ENCODE measurements at regions not wholly inside any gene's neighbourhood (a gene's known extent, or its start where the extent isn't known, plus 50 kb on each side); places are given as distances from the start of the nearest gene placed in this dataset.

DNA sequence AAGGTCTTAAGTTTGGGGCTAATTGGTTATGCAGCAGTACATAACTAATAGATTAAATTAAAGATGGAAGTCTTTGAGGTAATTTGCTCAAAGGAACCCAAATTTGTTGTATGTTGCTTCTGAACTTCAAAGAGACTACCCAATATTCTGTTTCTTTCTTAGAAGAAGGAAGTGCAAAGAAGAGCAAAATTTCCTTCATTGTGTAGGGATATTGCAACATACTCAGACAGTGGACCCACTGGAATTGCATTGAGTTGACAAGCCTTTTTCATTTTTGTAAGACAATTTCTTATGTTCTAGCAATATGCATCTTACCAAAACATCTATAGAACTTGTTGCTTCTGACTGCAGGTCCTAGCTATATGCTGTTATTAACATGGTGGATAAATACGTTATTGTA lies 527.8 kb downstream of the SH2D4B start:
- no peak for DNase-seq (ENCODE audit: extremely low read depth in 1 of 11, low read depth in 9 of 11, low spot score in 4 of 11)

DNA sequence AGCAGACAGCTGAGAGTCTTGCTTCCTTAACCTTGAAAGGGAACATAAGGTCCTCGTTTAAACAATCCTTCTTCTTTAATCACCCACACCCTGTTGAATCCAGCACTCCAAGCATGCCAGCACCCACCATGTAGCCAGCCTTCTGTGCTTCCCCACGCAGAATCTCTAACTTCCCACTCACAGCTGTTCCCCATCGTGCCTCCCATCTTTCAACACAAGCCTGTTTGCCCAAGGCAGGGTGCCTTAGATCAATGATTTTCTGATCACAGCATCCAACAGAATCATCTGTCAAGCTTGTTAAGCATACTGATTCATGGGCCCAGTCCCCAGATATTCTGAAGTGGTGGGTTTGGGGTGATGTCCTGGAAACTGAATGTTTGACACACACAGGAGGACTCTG lies 530.8 kb downstream of the SH2D4B start:
- no peak for DNase-seq (ENCODE audit: extremely low read depth in 1 of 11, low read depth in 9 of 11, low spot score in 4 of 11)

DNA sequence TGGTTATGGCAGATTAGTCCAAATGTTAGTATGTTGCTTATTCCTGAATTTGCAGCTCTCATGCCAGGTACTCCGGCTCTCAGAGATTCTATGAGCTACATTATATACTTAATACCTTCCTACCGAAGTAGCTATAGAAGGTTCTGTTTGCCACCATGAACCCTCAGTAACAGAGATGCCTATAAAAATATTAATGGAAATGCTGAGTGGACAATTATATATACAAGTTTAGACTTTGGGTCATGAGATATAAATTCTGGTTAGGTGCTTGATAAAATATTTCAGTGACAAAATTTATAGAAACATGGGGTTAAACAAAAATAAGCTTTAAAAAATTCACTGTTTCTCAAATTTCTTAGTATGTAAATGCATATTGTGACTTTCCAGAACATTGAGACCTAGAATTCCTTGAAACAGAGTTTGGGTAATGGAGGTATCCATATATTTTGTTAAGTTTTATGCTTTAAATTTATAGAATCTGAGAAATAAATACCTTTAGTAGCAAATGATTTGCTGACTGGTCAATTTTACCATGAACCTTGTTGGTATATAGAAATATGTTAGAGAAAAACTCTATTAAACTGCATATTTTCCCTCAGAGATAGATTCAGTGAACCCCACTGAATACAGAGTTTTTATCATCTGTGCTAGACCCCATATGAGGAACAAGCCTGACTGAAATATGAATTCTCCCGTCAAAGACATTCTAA lies 533.5 kb downstream of the SH2D4B start:
- DNase-seq (ENCODE audit: extremely low read depth in 1 of 11, low read depth in 9 of 11, low spot score in 4 of 11): no peak

DNA sequence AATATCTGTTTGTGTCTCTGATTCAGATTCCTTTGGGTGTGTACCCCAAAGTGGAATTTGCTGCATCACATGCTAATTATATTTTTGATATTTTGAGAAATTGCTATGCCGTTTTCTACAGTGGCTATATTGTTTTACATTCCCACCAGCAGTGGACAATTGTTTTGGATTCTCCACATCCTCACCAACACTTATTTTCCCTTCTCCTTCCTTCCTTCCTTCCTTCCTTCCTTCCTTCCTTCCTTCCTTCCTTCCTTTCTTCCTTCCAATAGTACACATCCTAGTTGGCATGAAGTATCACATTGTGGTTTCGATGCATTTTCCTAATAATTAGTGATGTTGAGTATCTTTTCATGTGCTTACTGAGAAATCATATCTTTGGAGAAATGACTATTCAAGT lies 535.5 kb downstream of the SH2D4B start:
- DNase-seq (ENCODE audit: extremely low read depth in 1 of 11, low read depth in 9 of 11, low spot score in 4 of 11): no peak

DNA sequence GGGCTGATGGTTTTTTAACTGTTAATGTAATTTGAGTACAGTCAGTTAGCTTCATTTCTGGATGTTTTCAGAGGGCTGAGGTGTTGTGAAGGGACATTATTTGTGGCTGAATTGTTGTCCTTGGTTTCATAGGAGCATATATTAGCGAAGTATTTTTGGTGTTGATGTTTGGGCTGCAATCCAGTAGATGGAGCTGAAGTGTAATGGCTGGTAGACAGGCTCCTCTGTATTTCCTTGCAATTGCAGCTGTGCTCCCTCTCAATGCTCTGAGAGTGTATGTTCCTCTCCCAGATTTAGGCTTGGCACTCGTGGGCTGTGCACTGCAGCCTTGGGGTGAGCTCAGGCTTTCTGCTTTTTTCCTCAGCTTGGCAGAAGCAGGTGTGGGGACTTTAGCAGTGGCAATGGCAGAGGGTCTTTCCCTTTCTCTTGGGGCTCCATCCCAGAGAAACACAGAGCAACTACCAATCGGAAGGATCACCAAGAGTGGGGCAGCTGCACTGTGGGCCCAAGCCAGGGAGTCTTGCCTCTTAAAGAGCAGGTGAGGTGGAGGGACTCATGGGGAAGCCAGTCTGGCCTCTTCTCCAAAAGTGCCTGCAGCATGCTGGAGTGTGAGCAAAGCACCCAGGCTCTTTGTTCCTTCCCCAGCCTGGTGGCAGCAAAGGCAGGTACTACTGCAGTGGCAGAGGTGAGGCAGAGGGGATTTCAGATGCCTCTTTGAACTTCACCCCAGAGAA lies 544.4 kb downstream of the SH2D4B start:
- no peak for DNase-seq (ENCODE audit: extremely low read depth in 1 of 11, low read depth in 9 of 11, low spot score in 4 of 11)

DNA sequence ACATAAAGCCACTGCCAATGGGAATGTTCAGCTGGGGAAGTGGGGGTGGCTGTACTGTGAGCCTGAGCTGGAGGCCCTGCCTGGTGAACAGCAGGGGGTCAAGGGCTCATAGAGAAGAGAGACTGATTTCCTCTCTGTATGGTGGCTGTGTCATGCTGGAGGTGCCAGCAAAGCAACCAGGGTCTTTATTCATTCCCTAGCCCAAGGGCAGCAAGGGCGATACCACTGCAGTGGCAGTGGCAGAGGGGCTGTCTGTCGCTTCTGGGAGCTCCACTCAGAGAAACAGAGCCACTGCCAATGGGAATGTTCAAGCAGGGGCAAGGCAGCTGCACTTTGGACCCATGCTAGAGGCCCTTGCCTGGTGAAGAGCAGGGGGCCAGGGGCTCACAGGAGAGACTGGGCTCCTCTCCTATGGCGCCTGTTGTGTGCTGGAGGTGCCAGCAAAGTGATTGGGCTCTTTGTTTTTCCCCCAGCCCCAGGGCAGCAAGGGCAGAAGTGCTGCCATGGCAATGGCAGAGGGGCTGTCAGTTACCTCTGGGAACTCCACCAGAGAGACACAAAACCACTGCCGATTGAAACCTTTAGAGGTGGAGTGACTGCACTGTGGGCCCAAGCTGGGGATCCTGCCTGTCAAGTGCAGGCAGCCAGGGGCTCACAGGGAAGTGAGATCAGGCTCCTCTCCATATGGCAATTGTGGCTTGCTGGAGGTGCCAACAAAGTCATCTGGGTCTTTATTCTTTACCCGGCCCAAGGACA lies 545.1 kb downstream of the SH2D4B start:
- DNase-seq (ENCODE audit: extremely low read depth in 1 of 11, low read depth in 9 of 11, low spot score in 4 of 11): no peak

DNA sequence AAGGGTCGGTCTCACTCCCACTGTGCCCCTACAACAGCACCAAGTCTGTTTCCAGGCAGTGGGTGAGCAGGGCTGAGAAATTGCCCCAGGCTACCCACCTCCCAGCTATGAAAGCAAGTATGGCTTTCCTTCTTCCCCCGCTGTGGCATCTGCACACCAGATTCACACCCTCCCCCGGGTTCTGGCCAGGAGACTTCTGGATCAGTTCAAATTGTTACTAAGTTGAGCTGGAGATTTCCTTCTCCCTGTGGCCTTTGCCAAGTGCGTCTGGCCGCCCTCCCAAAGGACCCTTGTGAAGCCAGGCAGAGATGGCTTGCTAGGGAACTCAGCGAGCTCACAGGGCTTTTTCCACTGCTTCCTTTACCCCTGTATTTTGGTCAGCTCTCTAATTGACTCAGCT lies 555.4 kb downstream of the SH2D4B start:
- no peak for DNase-seq (ENCODE audit: extremely low read depth in 1 of 11, low read depth in 9 of 11, low spot score in 4 of 11)

DNA sequence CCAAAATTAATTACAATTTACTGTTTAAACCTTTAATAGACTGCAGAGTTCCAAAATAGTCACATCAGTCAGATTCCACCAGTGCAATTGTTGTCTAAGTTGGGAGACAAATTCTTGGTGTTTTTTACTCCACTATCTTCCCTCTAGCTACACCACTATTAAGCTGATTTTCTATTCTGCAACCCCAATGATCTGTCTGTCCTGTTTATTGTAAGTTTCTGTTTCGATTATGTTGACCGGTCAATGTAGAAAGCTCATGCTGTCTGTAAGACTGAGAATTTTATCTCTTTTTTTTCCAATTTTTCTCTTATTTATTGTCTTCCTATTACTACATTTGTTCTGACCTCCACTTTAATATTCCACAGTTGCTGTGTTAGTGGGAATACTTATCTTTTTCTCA lies 557.5 kb downstream of the SH2D4B start:
- no peak for DNase-seq (ENCODE audit: extremely low read depth in 1 of 11, low read depth in 9 of 11, low spot score in 4 of 11)

DNA sequence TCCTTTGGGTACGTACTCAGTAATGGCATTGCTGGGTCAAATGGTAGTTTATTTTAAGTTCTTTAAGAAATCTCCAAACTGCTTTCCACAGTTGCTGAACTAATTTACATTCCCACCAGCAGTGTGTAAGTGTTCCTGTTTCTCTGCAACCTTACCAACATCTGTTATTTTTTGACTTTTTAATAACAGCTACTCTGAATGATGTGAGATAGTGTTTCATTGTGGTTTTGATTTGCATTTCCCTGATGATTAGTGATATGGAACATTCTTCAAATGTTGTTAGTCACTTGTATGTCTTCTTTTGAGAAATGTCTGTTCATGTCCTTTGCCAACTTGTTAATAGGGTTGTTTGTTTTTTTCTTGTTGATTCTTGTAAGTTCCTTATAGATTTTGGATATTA lies 558.9 kb downstream of the SH2D4B start:
- DNase-seq (ENCODE audit: extremely low read depth in 1 of 11, low read depth in 9 of 11, low spot score in 4 of 11): no peak

DNA sequence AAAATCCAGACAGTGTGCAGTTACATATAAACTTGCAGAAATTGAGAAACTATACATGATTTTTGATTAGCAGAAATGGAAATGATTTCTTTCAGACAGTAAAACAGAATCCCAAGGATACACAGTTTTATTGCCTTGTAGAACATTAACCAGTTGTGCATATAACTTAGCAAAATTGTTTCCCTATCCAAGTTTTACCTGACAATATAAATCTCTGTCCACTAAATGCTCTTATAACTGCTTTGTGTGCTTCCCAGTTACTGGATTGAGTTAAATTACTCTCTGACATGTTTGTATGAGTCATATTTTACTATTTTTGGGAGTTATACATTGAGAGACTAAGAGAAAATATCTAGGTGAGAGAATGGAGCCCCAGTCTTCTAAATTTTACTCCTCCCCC lies 563.4 kb downstream of the SH2D4B start:
- no peak for DNase-seq (ENCODE audit: extremely low read depth in 1 of 11, low read depth in 9 of 11, low spot score in 4 of 11)

DNA sequence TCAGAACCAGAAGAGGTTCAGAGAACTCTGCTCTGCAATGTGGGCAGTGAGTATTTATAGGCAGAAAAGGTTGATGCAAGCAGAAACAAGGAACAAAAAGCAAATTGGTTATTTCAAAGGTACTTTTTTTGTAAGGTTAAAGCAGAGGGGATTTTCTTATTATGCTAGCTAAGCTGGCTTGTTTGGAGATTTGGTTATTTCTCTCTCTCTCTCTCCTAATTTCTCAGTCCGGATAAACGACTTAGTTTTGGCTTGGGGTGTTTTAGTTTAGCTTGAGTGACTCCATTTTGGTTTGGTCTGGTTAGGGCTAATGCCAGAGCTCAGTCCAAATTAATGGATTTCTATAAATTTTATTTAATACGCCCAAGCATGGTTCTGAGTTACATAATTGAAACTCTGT lies 566.8 kb downstream of the SH2D4B start:
- DNase-seq (ENCODE audit: extremely low read depth in 1 of 11, low read depth in 9 of 11, low spot score in 4 of 11): no peak

DNA sequence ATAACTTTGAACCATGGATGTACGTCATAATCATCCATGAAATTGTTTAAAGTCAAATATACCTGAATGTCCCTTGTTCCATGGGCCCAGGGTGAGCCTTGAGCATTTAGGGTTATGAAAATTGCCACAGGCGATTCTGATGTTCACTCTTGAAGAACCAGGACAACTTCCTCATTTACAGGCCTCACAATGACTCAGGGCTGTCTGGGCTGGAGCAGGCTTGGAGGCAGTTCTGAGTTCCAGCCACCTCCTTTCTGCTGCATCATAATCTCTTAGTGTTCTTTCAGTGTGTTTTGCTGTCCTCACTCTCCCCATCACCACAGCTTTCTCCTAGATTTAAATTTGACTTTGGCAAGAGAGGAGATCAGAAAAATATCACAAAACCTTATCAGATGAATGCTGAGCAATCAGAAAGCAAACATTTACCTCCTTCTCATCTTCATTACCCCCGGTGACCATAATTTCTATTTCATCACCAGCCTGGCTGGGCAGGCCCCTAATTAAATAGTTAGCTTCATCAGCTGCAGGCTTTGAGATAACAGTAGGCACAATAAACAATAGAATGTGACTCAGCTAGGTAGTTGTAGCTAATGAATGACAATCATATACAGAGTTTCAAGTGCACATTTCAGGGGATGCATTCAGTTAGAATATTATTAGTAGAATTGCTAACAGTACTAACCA lies 571.0 kb downstream of the SH2D4B start:
- no peak for DNase-seq (ENCODE audit: extremely low read depth in 1 of 11, low read depth in 9 of 11, low spot score in 4 of 11)

DNA sequence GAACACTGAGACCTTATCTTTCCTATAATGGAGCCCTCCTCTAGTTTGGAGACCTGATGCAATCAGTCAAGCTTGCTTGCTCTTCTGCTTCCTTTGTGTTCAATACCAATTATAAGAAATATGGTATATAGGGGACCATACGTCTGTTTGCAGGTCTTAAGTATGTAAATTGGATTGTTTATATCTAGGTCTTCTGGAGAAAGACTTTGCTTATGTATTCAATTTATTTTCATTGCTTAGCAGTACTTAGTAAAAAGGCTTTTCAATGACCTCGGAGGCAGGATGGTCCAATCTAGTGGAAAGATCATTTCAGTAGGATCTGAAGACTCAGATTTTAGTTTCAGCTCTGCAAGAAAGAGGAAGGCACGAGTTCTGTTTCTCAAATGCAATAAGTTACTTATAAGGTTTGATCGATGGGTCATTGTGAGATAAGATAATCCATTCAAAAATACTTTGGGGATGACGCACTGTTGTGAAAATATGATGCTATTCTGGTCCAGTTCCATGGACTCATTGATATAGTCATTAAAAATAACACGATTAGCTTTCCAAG lies 571.6 kb downstream of the SH2D4B start:
- no peak for DNase-seq (ENCODE audit: extremely low read depth in 1 of 11, low read depth in 9 of 11, low spot score in 4 of 11)

DNA sequence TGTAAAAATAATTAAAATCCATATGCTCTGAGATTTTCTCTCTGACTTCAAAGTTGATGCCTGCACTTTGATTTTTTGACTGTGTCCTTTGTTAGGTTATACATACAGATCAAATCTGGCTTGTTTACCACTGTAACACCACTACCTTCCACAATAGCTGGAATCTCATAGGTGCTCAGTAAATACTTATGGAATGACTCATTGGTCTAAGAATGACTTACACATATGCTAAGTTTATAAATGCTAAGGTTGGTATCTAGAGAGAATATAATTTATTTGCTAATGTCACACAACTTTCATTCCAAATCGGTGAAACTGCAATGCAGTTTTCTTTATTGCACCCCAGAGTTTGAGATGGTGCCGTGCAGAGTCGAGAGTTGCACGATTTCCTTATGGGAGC lies 578.5 kb downstream of the SH2D4B start:
- DNase-seq (ENCODE audit: extremely low read depth in 1 of 11, low read depth in 9 of 11, low spot score in 4 of 11): no peak

DNA sequence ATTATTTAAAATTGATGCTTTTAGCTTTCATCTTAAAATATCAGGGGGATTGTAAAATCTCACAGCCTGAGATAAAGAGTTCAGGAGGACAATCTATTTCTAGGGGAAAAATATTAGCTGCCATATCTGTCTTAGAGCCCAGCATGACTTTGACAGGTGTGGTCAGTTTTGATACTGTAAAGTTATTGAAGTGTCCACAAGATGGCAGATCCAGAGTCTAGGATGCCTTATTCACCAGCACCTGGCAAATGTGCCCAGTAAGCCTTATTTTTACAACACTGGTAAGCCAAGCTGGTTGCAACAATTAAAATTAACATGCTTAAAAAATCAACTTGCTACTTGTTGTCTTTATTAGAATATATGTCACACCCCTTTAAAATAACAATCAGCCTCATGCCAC lies 579.3 kb downstream of the SH2D4B start:
- DNase-seq (ENCODE audit: extremely low read depth in 1 of 11, low read depth in 9 of 11, low spot score in 4 of 11): no peak

DNA sequence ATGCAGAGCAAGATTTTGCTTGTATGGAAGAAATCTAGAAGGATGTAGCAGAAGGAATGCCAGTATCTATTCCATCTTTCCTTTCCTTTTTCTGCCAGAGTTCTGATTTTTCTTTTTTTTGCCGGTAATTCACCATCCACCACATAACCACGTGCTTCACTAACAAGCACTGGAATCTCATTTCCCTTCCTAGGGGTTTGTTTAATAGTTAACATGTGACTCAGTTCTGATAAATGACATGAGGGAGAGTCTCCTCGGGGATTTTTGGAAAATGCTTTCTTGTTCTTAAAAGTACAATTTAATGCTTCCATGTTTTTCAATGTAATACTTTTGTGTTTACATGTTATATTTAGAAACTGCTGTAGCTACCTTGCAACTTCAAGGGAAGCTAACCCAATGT lies 590.2 kb downstream of the SH2D4B start:
- DNase-seq (ENCODE audit: extremely low read depth in 1 of 11, low read depth in 9 of 11, low spot score in 4 of 11): no peak

DNA sequence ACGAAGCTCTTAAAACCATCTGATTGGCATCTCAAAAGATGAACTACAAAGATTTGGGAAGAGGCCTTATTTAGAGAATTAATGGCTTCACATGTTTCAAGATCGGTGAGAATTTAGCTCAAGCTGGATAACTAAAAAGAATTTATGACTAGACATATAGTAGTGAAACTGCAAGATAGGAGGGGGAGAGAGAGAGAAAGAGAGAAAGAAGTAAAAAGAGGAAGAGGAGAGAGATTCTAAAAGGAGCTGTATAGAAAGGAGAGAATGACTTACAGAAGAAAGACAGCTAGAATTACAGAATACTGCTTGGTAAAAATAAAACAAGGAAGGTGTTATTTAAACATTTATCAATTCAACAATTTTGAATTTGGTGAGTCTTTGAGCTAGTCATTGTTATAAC lies 592.3 kb downstream of the SH2D4B start:
- no peak for DNase-seq (ENCODE audit: extremely low read depth in 1 of 11, low read depth in 9 of 11, low spot score in 4 of 11)

DNA sequence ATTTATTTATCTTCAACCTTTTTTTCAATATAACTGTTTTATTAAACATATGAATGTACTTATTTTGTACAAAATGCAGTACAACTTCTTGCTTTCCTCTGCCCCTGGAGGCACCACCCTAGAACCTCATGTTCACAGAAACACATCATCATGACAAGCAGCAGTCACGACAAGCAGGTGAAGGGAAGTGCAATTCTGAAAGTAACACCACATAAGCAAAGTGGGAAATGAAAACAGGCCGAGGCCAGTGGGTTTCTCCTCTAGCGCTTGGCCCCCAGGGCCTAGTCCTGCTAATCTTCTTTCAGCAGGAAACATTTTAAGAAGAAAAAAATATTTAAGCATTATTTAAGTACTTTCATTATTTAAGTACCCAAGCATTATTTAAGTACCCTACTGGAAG lies 598.1 kb downstream of the SH2D4B start:
- no peak for DNase-seq (ENCODE audit: extremely low read depth in 1 of 11, low read depth in 9 of 11, low spot score in 4 of 11)

DNA sequence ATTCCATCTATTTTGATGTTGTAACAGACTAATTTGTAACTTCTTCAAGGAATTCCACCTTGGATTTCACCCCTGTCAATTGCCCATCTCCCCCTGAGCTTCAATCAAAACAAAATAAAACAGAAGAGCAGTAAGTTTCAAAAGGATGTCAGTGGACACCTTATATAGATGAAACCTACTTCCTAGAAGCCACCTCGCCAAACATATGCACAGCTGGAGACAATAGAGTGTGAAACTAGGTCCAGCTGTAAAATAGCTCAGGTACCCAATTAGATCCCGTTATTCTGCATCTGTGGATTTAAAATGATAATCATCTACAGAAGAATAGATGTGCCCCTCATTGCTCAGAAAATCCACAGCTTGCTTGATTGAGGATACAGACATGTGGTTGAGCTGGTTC lies 598.6 kb downstream of the SH2D4B start:
- no peak for DNase-seq (ENCODE audit: extremely low read depth in 1 of 11, low read depth in 9 of 11, low spot score in 4 of 11)

DNA sequence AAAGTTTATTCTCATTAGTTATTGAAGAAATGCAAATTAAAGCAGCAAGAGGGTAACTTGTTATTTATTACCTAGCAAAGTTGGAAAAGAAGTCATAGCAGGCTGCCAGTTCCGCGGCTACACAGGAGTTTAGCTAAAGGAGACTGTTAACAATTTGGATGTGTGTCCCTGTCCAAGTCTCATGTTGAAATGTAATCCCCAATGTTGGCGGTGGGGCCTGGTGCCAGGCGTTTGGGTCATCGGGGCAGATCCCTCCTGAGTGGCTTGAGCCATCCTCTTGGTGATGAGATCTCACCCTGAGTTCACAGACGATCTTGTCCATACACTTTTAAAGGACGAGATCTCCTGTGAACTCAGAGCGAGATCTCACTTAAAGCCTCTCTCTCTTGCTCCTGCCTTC lies 608.3 kb downstream of the SH2D4B start:
- DNase-seq (ENCODE audit: extremely low read depth in 1 of 11, low read depth in 9 of 11, low spot score in 4 of 11): no peak

All from renal cortex interstitium (tissue), 11 donors.